Stimulated activated CD8-positive, alpha-beta memory T cell treated with anti-CD3 and anti-CD28 coated beads, Interleukin-2, amount 100 ng/mL, for 48 hours (primary cell): ENCODE measurements at regions not wholly inside any gene's neighbourhood (a gene's known extent, or its start where the extent isn't known, plus 50 kb on each side); places are given as distances from the start of the nearest gene placed in this dataset.
"Not testable (repeated sequence)": the region's sequence is repeated elsewhere in the genome, so short reads cannot be mapped to it uniquely, and the experiment has no call there.

Source experiments
- DNase-seq, 2 donors: peaks; one replicate each; pipeline ENCODE4 v3.0.0-alpha.2; 2020; ENCODE audit warnings: low read depth in 2 of 2

DNA sequence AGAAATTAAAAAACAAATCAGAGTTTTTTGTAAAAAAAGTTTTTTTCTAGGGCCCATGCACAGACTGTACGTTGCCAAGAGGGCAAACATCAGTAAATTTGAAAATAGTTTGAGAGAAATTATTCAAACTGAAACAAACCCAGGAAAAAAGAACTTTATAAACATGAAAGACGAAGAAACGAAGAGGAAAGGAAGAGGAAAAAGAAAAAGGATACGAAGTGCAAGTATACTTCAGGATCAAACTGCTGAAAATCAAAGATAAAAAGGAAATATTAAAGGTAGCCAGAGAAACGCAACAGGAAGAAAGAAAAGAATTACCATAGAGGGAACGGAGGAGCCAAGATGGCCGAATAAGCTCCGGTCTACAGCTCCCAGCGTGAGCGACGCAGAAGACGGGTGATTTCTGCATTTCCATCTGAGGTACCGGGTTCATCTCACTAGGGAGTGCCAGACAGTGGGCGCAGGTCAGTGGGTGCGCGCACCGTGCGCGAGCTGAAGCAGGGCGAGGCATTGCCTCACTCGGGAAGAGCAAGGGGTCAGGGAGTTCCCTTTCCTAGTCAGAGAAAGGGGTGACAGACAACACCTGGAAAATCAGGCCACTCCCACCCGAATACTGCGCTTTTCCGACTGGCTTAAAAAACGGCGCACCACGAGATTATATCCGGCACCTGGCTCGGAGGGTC, 94.4 kb upstream of the GAS1 start:
- DNase-seq: not testable (repeated sequence)

GRCh38 chr9:87049929-87050608, 102.8 kb upstream of the GAS1 start:
- DNase-seq: not testable (repeated sequence)

- no peak for DNase-seq
These were observed 107.8 kb upstream of the GAS1 start for GRCh38 chr9:87054999-87055686.

DNA sequence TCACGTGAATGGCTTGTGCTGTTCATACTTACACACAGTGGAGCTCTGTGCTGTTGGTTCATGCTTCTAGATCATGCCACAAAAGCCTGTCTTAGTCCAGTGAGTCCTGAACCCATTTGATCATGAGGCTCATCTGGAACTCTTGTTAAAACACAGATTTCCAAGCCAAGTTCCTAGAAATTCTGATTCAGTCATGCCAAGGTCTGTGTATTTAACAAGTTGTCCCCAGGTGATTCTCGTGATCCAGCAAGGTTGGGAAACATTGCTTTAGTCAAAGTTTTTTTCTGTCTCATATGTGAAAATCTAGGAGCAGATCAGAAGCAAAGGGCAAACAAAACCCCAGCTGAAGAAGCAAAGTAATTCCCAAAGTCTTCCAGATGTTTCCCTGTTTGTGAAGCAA, 112.5 kb upstream of the GAS1 start:
- no peak for DNase-seq

DNA sequence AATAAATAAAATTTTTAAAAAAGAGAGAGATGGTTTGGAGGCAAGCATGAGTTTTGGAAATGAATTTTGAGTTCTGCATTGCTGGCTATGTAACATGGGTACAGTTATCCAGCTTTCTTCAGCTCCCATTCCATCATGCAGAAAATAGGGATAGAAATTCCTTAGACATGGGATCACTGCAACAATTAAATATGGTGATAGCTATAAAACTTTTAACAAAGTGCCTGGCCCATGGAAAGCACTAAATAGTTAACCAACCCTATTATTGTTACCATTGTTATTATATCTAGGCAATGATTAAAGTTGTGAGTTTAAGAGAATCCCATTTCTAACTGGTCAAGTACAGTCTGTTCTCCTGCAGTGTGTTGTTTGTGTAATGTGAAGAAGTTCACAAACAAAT, 115.4 kb upstream of the GAS1 start:
- no peak for DNase-seq

- DNase-seq: no peak
These were observed 115.9 kb upstream of the GAS1 start for GRCh38 chr9:87063246-87063645.

DNA sequence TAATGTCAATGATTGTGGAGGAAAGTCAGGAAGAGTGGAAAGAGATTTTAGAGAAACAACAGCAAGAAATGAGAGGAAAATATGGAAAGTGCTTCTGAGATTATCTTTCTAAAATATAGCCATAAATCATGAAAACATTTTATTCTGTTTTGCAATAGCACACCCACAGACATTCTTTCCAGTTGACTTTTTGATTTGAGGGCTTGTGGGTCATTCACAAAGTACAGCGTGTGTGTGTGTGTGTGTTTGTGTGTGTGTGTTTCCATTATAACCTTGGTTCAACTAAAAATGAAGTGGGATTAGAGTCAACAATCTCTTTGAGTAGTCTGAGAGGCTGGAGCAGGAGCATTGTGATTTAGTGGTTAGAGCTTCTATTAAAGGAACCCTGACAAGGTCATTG, 116.6 kb upstream of the GAS1 start:
- no peak for DNase-seq

DNA sequence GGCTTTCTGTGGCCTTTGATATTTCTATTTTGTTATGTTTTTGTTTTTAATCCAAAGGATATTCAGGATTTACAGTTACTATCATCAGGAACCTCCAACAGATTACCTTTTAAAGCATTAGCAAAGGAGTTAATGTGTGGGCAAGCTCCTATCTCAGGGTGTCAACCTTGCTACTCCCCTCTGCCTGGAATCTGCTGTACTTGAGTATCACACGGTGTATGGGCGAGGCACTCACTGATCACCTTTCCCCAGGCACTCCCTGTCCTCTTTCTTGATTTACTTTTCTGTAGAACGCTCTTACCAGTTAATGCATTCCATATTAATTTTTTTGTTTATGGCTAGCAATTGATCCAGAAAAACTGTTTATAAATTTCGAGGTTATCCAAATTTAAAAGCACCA, 117.0 kb upstream of the GAS1 start:
- no peak for DNase-seq

DNA sequence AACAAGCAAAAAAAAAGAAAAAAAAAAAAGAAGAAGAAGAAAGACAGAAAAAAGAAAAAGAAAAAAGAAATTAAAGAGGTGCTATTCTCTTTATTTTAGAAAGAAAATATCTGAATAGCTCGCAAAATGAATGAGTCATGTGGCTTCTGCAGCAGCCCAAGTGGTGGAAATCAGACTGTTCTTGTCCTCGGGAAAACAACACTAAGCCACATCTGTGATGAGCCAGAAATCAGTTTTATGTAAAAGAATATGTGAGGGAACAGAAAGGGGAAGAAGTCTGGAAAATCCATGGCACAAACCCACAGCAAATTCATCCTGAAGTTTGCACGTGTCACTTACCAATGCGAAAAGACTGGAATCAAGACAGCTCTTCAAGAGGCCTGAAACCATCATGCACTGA, 118.7 kb upstream of the GAS1 start:
- no peak for DNase-seq

GRCh38 chr9:87067426-87067825, 120.1 kb upstream of the GAS1 start:
- DNase-seq: no peak

DNA sequence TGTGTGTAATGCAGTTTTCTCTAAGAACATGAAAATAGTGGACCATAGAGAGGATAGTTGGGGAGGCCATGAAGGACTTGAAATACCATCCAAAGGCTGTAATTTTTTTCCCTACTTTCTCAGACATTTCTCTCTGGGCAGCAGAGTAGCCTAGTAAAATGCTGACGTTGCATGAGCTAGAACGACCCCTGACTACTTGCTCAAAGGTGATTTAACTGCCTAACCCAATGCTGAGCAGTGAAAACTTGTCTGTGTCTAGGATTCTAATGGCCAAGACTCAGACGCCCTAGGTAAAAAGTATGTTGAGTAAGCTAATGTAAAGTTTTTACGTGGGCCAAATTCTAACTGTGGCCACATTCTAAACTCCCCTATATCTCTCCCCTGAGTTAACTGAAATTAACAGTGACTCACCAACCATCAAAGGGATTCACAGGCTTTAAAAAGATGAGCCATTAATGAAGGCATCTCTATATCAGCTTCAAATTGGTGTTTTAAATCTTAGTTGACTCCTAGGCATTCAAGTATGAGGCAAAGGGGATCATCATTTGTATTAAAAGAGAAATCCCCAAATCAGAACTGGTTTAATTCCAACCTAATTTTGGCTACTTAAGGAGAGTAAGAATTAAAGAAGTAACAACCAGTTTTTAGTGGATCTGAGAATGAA, 121.0 kb upstream of the GAS1 start:
- DNase-seq: no peak

- DNase-seq: no peak
These were observed 122.4 kb upstream of the GAS1 start for GRCh38 chr9:87069690-87070089.

DNA sequence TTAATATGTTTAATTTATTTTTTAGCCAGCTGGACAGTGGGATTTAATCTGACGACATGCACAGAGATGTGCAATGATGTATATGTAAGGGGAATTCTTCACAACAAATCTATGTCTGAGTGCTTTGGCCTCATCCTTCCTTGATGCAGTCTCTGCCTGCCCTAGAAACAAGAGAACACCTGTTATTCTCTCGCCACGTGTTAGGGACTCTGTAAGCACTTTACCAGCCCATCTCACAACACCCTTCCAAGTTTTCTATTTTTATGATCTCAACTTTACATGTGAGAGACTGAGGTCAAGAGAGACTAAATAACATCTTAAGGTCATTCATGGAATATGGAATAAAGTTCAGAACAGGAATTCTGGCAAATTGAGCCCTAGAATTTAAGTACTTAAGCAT, 123.0 kb upstream of the GAS1 start:
- DNase-seq: no peak

GRCh38 chr9:87071473-87071872, 124.2 kb upstream of the GAS1 start:
- no peak for DNase-seq

DNA sequence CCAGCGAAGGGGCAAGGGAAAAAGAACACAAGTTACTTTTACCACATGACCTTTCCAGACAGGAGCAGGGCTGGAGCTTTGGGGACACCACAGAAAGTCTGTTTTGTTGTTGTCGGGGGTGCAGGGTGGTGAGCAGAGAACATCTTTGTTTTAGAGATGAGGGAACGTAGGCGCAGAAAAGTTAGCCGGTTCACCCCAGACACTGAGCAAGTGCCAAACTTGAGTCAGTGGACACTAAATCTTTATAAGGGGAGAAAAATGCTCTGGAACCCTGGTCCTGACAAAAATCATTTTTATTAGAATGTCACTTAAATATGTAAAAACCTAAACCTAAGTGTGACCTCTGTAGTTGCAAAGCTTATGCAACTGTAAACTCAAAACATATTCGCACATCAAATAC, 126.4 kb upstream of the GAS1 start:
- DNase-seq: no peak

DNA sequence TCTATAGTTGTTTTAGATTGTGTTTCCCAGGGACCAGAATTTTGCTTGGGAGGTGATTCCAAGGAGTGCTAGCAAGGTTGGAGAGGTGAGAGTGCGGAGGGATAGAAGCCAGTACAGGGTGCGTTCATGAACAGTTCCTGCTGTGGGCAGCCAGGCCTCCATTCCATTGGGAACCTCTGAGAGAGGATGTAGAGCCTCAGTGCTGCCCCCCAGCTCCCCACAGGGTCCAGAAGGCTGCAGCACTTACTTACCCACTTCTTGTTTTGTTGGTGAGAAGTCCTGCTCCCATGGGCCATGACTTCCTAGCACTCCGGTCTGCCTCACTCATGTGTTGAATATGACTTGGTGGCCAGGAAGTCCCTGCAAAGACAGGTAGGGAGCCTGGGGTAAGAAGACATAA, 128.2 kb upstream of the GAS1 start:
- DNase-seq: no peak

DNA sequence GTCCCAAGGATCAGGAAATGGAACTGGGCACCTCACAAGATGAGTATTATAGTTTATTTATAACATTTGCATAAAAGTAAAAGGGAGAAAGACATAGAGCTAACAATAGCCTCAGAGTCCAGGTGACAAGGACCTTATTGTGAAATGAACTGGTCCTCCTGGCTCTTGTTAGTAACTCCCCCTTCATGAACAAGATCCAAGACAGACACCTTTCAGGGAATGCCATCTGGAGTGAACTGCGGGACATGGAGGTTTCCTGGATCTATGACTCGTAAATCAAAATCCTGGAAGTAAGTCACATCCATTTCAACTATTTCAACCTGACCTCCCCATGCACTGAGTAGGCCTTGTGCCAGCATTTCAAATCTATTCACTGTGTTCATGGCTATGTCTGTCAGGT, 129.5 kb upstream of the GAS1 start:
- no peak for DNase-seq

GRCh38 chr9:87077986-87078385, 130.7 kb upstream of the GAS1 start:
- DNase-seq: no peak

DNA sequence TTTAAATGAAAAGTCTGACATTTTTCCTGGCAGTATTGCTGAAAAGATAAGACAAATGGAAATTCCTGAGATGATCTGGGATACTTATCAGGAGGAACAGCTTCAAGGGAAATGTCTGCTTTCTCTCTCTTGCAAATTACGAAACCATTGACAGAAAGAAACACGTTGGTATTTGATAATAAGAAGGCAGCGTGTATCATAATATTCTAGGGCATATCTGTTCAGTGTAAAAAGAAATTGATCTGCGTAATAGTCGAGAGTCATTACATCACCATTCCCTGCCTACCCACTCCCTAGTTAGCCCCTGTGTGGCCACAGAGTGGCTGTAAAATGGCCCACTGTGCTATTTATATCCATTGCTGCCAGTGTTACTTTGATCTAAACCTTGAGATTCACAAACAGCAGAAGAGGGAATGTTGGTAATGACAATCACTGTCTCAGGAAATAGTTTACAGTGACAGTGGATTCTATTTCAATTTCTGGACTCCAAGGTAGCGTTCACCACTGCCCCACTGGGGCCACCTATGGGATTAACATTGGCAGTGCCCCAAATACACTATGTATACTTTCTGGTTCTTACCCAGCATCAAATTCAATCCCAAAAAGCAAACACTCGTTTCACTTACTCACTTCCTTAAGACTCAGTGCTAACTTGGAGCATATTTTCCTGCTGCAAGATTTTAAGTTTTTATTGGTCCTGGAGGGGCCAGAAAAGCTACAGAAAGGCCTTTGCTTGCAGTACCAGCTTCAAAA, 133.4 kb upstream of the GAS1 start:
- no peak for DNase-seq

GRCh38 chr9:87081503-87081902, 134.2 kb upstream of the GAS1 start:
- DNase-seq: no peak

GRCh38 chr9:87083986-87084385, 136.7 kb upstream of the GAS1 start:
- DNase-seq: no peak

GRCh38 chr9:87084407-87084806, 137.1 kb upstream of the GAS1 start:
- DNase-seq: no peak
